H1 (cell line): ENCODE measurements at regions not wholly inside any gene's neighbourhood (a gene's known extent, or its start where the extent isn't known, plus 50 kb on each side); places are given as distances from the start of the nearest gene placed in this dataset.

Experiments used
- CTCF ChIA-PET: fragments of 300-600 bp; sonication (Branson Sonifier 250); formaldehyde crosslinking; loops from one replicate; lab custom pipeline; 2021; ENCODE audit not compliant: partially characterized antibody; lab: Charles Lee
- POLR2A ChIA-PET: fragments of 300-600 bp; sonication (Branson Sonifier 250); formaldehyde crosslinking; loops from one replicate; lab custom pipeline; 2021; ENCODE audit warnings: inconsistent platforms; ENCODE audit not compliant: partially characterized antibody; lab: Charles Lee
- DNase-seq, 2 experiments: peaks; one replicate each; pipeline versions ENCODE4 v3.0.0 to v3.0.0-alpha.2; 2010 to 2022; ENCODE audit warnings: low spot score in 2 of 2, low read depth in 1 of 2, mixed read lengths in 1 of 2
- FAIRE-seq: peaks from 2 replicates; lab custom pipeline; 2011; peaks lifted over from hg19 to GRCh38; lab: Jason Lieb, UNC
- H2AFZ ChIP-seq: 2 replicates; pipeline ENCODE4 v1.8.1; 2012; ENCODE audit warnings: low read length, inconsistent platforms
- H2AK5ac ChIP-seq: 2 replicates; pipeline ENCODE4 v1.6.1; 2013; ENCODE audit warnings: low read depth, low read length
- H2BK120ac ChIP-seq: replicated peaks from 2 replicates; pipeline ENCODE3; 2013; ENCODE audit warnings: low read depth, low read length, inconsistent platforms
- H2BK12ac ChIP-seq: 2 replicates; pipeline ENCODE4 v1.6.1; 2013; ENCODE audit warnings: low read depth, low read length
- H2BK15ac ChIP-seq: 2 replicates; pipeline ENCODE4 v1.6.1; 2013; ENCODE audit warnings: low read length
- H2BK20ac ChIP-seq: 2 replicates; pipeline ENCODE4 v1.6.1; 2013; ENCODE audit warnings: low read length
- H2BK5ac ChIP-seq: 2 replicates; pipeline ENCODE4 v1.6.1; 2013; ENCODE audit warnings: low read depth, low read length
- H3K14ac ChIP-seq: 2 replicates; pipeline ENCODE4 v1.6.1; 2013; ENCODE audit warnings: inconsistent platforms; ENCODE audit not compliant: insufficient read length
- H3K18ac ChIP-seq: 2 replicates; pipeline ENCODE4 v1.6.1; 2013; ENCODE audit warnings: low read length; ENCODE audit errors: extremely low read depth
- H3K23ac ChIP-seq: 2 replicates; pipeline ENCODE4 v1.6.1; 2013; ENCODE audit warnings: inconsistent platforms; ENCODE audit not compliant: insufficient read length
- H3K23me2 ChIP-seq: 2 replicates; pipeline ENCODE4 v1.6.1; 2013; ENCODE audit warnings: low read depth, low read length
- H3K27ac ChIP-seq: 2 replicates; pipeline ENCODE4 v1.6.1; 2011; ENCODE audit warnings: low read depth, low read length, inconsistent platforms
- H3K27me3 ChIP-seq, 4 experiments: replicated peaks in 1 of 4; 1 replicate in 1 of 4; 2 replicates in 3 of 4; pipeline versions ENCODE4 v1.6.1 to v1.8.1; 2011 to 2013; ENCODE audit warnings: low read length in 3 of 4, mild to moderate bottlenecking in 3 of 4, inconsistent platforms in 2 of 4, mixed read lengths in 2 of 4, moderate library complexity in 1 of 4; ENCODE audit not compliant: control insufficient read depth in 3 of 4, insufficient read depth in 3 of 4; ENCODE audit errors: extremely low read depth in 1 of 4
- H3K36me3 ChIP-seq, 4 experiments: 2 replicates each; pipeline versions ENCODE4 v1.6.1 to v1.8.1; 2011 to 2013; ENCODE audit warnings: mild to moderate bottlenecking in 4 of 4, low read length in 3 of 4, moderate library complexity in 2 of 4, control low read depth in 1 of 4, inconsistent platforms in 1 of 4; ENCODE audit not compliant: insufficient read depth in 4 of 4, control insufficient read depth in 2 of 4
- H3K4ac ChIP-seq: replicated peaks from 2 replicates; pipeline ENCODE3; 2013; ENCODE audit warnings: low read length, low read depth, mixed read lengths, inconsistent platforms; ENCODE audit not compliant: insufficient read length
- H3K4me1 ChIP-seq, 4 experiments: replicated peaks in 1 of 4; 1 replicate in 1 of 4; 2 replicates in 3 of 4; pipeline versions ENCODE4 v1.6.1 to v1.8.1; 2011 to 2013; ENCODE audit warnings: low read length in 3 of 4, inconsistent platforms in 2 of 4, mixed read lengths in 1 of 4; ENCODE audit not compliant: insufficient read depth in 4 of 4, control insufficient read depth in 3 of 4
- H3K4me2 ChIP-seq, 2 experiments: 2 replicates each; pipeline versions ENCODE4 v1.6.1 to v1.8.1; 2011 to 2013; ENCODE audit warnings: low read depth in 2 of 2, low read length in 2 of 2, control low read depth in 1 of 2, inconsistent platforms in 1 of 2, mild to moderate bottlenecking in 1 of 2; ENCODE audit not compliant: insufficient read depth in 1 of 2
- H3K4me3 ChIP-seq, 4 experiments: fragments of 200-600, 300-600 bp in 1 of 4; sonication (generic), shearing (Covaris generic), sonication (Bioruptor Twin) in 1 of 4; 2 replicates each; pipeline versions ENCODE4 v1.5.1 to v1.8.1; 2011 to 2016; ENCODE audit warnings: low read length in 4 of 4, low read depth in 3 of 4, control low read depth in 2 of 4, inconsistent platforms in 2 of 4, mild to moderate bottlenecking in 2 of 4, mixed read lengths in 1 of 4, moderate library complexity in 1 of 4; ENCODE audit not compliant: insufficient read depth in 2 of 4; ENCODE audit errors: extremely low read depth in 1 of 4
- H3K56ac ChIP-seq: replicated peaks from 2 replicates; pipeline ENCODE3; 2013; ENCODE audit warnings: low read depth, mild to moderate bottlenecking, mixed read lengths, low read length, inconsistent platforms; ENCODE audit not compliant: insufficient read length
- H3K79me1 ChIP-seq: 2 replicates; pipeline ENCODE4 v1.6.1; 2013; ENCODE audit warnings: low read depth, low read length, control low read depth
- H3K79me2 ChIP-seq, 2 experiments: 2 replicates each; pipeline versions ENCODE4 v1.6.1 to v1.8.1; 2012 to 2013; ENCODE audit warnings: low read length in 2 of 2, mild to moderate bottlenecking in 2 of 2, inconsistent platforms in 1 of 2; ENCODE audit not compliant: insufficient read depth in 2 of 2, control insufficient read depth in 1 of 2
- H3K9ac ChIP-seq, 4 experiments: replicated peaks in 1 of 4; 1 replicate in 1 of 4; 2 replicates in 3 of 4; pipeline versions ENCODE4 v1.6.1 to v1.8.1; 2011 to 2013; ENCODE audit warnings: low read depth in 3 of 4, low read length in 3 of 4, control low read depth in 2 of 4, mild to moderate bottlenecking in 2 of 4, moderate library complexity in 2 of 4, inconsistent platforms in 1 of 4; ENCODE audit errors: extremely low read depth in 1 of 4
- H3K9me3 ChIP-seq, 2 experiments: 2 replicates each; pipeline versions ENCODE4 v1.6.1 to v1.8.1; 2012 to 2013; ENCODE audit warnings: mild to moderate bottlenecking in 2 of 2, moderate library complexity in 2 of 2, control low read depth in 1 of 2, inconsistent platforms in 1 of 2, low read depth in 1 of 2, low read length in 1 of 2, mixed read lengths in 1 of 2; ENCODE audit not compliant: insufficient read depth in 2 of 2
- H4K20me1 ChIP-seq, 2 experiments: replicated peaks in 1 of 2; 2 replicates each; pipeline versions ENCODE3 to v1.8.1; 2011 to 2013; ENCODE audit warnings: inconsistent platforms in 2 of 2, low read length in 2 of 2, mild to moderate bottlenecking in 1 of 2; ENCODE audit not compliant: insufficient read depth in 2 of 2, control insufficient read depth in 1 of 2
- H4K5ac ChIP-seq: 2 replicates; pipeline ENCODE4 v1.6.1; 2013; ENCODE audit warnings: low read length, low read depth, mixed read lengths, inconsistent platforms; ENCODE audit not compliant: insufficient read length
- H4K8ac ChIP-seq: 2 replicates; pipeline ENCODE4 v1.8.0; 2013; ENCODE audit warnings: mild to moderate bottlenecking, moderate library complexity, low read length, inconsistent platforms; ENCODE audit not compliant: insufficient read depth; ENCODE audit errors: extremely low read depth
- H4K91ac ChIP-seq: replicated peaks from 2 replicates; pipeline ENCODE3; 2013; ENCODE audit warnings: low read length, mixed read lengths, inconsistent platforms; ENCODE audit not compliant: insufficient read length
- ASH2L ChIP-seq: fragments of 200-600, 300-600 bp; sonication (generic); IDR thresholded peaks from one replicate; pipeline ENCODE4 v1.7.1; 2017; ENCODE audit warnings: low read length
- ATF3 ChIP-seq: IDR thresholded peaks from 2 replicates; pipeline ENCODE4 v1.6.1; 2011; ENCODE audit warnings: low read depth, mild to moderate bottlenecking, low read length; ENCODE audit not compliant: insufficient read depth
- BCL11A ChIP-seq, 2 experiments: IDR thresholded peaks; one replicate each; pipeline ENCODE4 v1.6.1; 2011; ENCODE audit warnings: low read depth in 2 of 2, low read length in 2 of 2, mild to moderate bottlenecking in 2 of 2
- CTCF ChIP-seq, 3 experiments: IDR thresholded peaks; 1 replicate in 2 of 3; 2 replicates in 1 of 3; pipeline versions ENCODE4 v1.5.1 to v1.6.1; 2011; ENCODE audit warnings: low read length in 3 of 3, mild to moderate bottlenecking in 3 of 3, inconsistent platforms in 2 of 3, low read depth in 1 of 3, moderate library complexity in 1 of 3; ENCODE audit not compliant: insufficient read depth in 1 of 3; ENCODE audit errors: control extremely low read depth in 1 of 3
- EP300 ChIP-seq, 2 experiments: IDR thresholded peaks; 1 replicate in 1 of 2; 2 replicates in 1 of 2; pipeline ENCODE4 v1.6.1; 2011 to 2012; ENCODE audit warnings: low read depth in 2 of 2, low read length in 2 of 2, mild to moderate bottlenecking in 2 of 2, borderline replicate concordance in 1 of 2, inconsistent platforms in 1 of 2, moderate library complexity in 1 of 2
- HDAC2 ChIP-seq, 2 experiments: fragments of 300-600 bp in 1 of 2; sonication (generic) in 1 of 2; IDR thresholded peaks; 2 replicates each; pipeline ENCODE4 v1.6.1; 2011 to 2012; ENCODE audit warnings: low read depth in 2 of 2, low read length in 2 of 2, mild to moderate bottlenecking in 2 of 2, moderate library complexity in 2 of 2, borderline replicate concordance in 1 of 2, inconsistent platforms in 1 of 2
- POLR2AphosphoS5 ChIP-seq: IDR thresholded peaks from 2 replicates; pipeline ENCODE4 v1.6.1; 2011; ENCODE audit warnings: low read depth, low read length
- RBBP5 ChIP-seq: IDR thresholded peaks from 2 replicates; pipeline ENCODE4 v1.7.1; 2012; ENCODE audit warnings: low read depth, mild to moderate bottlenecking, inconsistent platforms, low read length, moderate library complexity, borderline replicate concordance
- SIN3A ChIP-seq, 2 experiments: IDR thresholded peaks in 1 of 2; conservative IDR thresholded peaks in 1 of 2; 2 replicates each; pipeline ENCODE4 v1.6.1; 2011 to 2012; ENCODE audit warnings: low read length in 2 of 2, improper control_type of control experiment in 1 of 2, low read depth in 1 of 2, mild to moderate bottlenecking in 1 of 2
- TBP ChIP-seq: IDR thresholded peaks from 2 replicates; pipeline ENCODE4 v1.6.1; 2011; ENCODE audit warnings: low read depth, low read length, improper control_type of control experiment
- TEAD4 ChIP-seq: IDR thresholded peaks from 2 replicates; pipeline ENCODE4 v1.6.1; 2012; ENCODE audit warnings: low read depth, low read length, inconsistent platforms, mixed read lengths
- WGBS, 2 experiments: shearing (Covaris generic) in 1 of 2; methylation state at CpG; one replicate each; pipeline versions ENCODE4 v1.1.6 to v1.1.7; 2013 to 2015; ENCODE audit warnings: low lambda C conversion rate in 2 of 2, mixed read lengths in 2 of 2, inconsistent platforms in 1 of 2, low coverage in 1 of 2, missing lambda C conversion rate in 1 of 2; ENCODE audit not compliant: insufficient replicate concordance in 2 of 2, insufficient coverage in 1 of 2, insufficient read length in 1 of 2; ENCODE audit errors: extremely low coverage in 1 of 2, missing lambda C conversion rate in 1 of 2; 5-methylcytosine and 5-hydroxymethylcytosine counted together

- no peak overlapping the region for H4K91ac ChIP-seq
- no peak overlapping the region for H3K14ac ChIP-seq
- H3K27ac ChIP-seq = no peak overlapping the region
- no peak overlapping the region for H3K23ac ChIP-seq
- POLR2A ChIA-PET = no interaction called here
- no peak overlapping the region for H2BK120ac ChIP-seq
- no peak overlapping the region for H2BK5ac ChIP-seq
- H3K4ac ChIP-seq = no peak overlapping the region
- H3K9me3 ChIP-seq = no peaks in the 10 kb centered on the region
- no peaks in the 10 kb centered on the region for H3K36me3 ChIP-seq
- no peaks in the 10 kb centered on the region for H3K23me2 ChIP-seq
- CTCF ChIA-PET = no interaction called here
- no peak overlapping the region for H3K4me2 ChIP-seq
- H3K4me3 ChIP-seq = no peak overlapping the region
- H4K20me1 ChIP-seq = no peaks in the 10 kb centered on the region
- H4K5ac ChIP-seq = no peak overlapping the region
- no peak overlapping the region for H2BK20ac ChIP-seq
- H3K56ac ChIP-seq = no peak overlapping the region
- H4K8ac ChIP-seq = no peak overlapping the region
- H3K79me2 ChIP-seq = no peaks in the 10 kb centered on the region
- H3K79me1 ChIP-seq = no peaks in the 10 kb centered on the region
- H2AK5ac ChIP-seq = no peak overlapping the region
- 90% methylated on average over 2 of the region's 2 CpGs; no CpG with 5 or more reads in 1 of the 2 experiments for WGBS, 2 experiments
- no peak overlapping the region for H2AFZ ChIP-seq
- H2BK15ac ChIP-seq = no peak overlapping the region
- H3K18ac ChIP-seq = no peak overlapping the region
- H3K27me3 ChIP-seq = no peaks in the 10 kb centered on the region
- FAIRE-seq (no peak), DNase-seq (no peak)
- peaks cover 0 to 4% (median 0%) of the 10 kb centered on the region in 4 experiments; a peak in 1 of 7 replicates for H3K4me1 ChIP-seq
- no peak overlapping the region for H2BK12ac ChIP-seq
- no peak overlapping the region for H3K9ac ChIP-seq
- TF ChIP-seq EP300 (IDR thresholded peaks at IDR 0.05; ENCODE audit: borderline replicate concordance in 1 of 2, low read depth in 2 of 2, low read length in 2 of 2) = no peak
- TF ChIP-seq ATF3 = no peak
- TF ChIP-seq SIN3A (conservative IDR thresholded peaks at IDR 0.05 in 1 of 2, IDR thresholded peaks at IDR 0.05 in 1 of 2; ENCODE audit: low read depth in 1 of 2, low read length in 2 of 2) = no peak
- TF ChIP-seq HDAC2 (IDR thresholded peaks at IDR 0.05; ENCODE audit: borderline replicate concordance in 1 of 2, low read depth in 2 of 2, low read length in 2 of 2) = no peak
- no peak for TF ChIP-seq ASH2L
- no peak for TF ChIP-seq TBP
- TF ChIP-seq POLR2AphosphoS5 = no peak
- no peak for TF ChIP-seq RBBP5
- TF ChIP-seq TEAD4 = no peak
- no peak for TF ChIP-seq BCL11A (IDR thresholded peaks at IDR 0.05; ENCODE audit: low read depth in 2 of 2, low read length in 2 of 2)
- no peak for TF ChIP-seq CTCF (IDR thresholded peaks at IDR 0.05; ENCODE audit: control extremely low read depth in 1 of 3, insufficient read depth in 1 of 3, low read depth in 1 of 3, low read length in 3 of 3)
Observed at GRCh38 chr1:72433591-72433990, 151.3 kb upstream of the NEGR1 start.
